WTC11 (cell line): ENCODE measurements at regions not wholly inside any gene's neighbourhood (a gene's known extent, or its start where the extent isn't known, plus 50 kb on each side); places are given as distances from the start of the nearest gene placed in this dataset.

ENCODE experiments used
- ATAC-seq: fragments of 200-7000 bp; cut with Tn5 transposase; 2 replicates; pipeline ENCODE4 v1.10.0; 2021; ENCODE audit warnings: mild to moderate bottlenecking, moderate library complexity
- CTCF ChIA-PET: fragments of 300-600 bp; sonication (Branson Sonifier 250); formaldehyde crosslinking; loops from one replicate; lab custom pipeline; 2021; ENCODE audit warnings: antibody characterized with exemption; lab: Charles Lee
- POLR2A ChIA-PET: fragments of 350-600 bp; sonication (Branson Sonifier 250); formaldehyde crosslinking; loops from one replicate; lab custom pipeline; 2021; ENCODE audit warnings: antibody characterized with exemption; lab: Charles Lee
- DNase-seq: peaks from one replicate; pipeline ENCODE4 v3.0.0; 2021; ENCODE audit warnings: low spot score
- H3K27ac Mint-ChIP-seq: 2 replicates; pipeline ENCODE4 v1.8.0; 2021; ENCODE audit warnings: mixed read lengths
- H3K27me3 Mint-ChIP-seq: 2 replicates; pipeline ENCODE4 v1.8.0; 2021; ENCODE audit warnings: low read depth, mild to moderate bottlenecking, moderate library complexity, mixed read lengths
- H3K36me3 Mint-ChIP-seq: 2 replicates; pipeline ENCODE4 v1.8.0; 2021; ENCODE audit warnings: mixed read lengths
- H3K4me1 Mint-ChIP-seq: 2 replicates; pipeline ENCODE4 v1.8.0; 2022; ENCODE audit warnings: mixed read lengths
- H3K4me3 Mint-ChIP-seq: 2 replicates; pipeline ENCODE4 v1.8.0; 2021; ENCODE audit warnings: mild to moderate bottlenecking, moderate library complexity, mixed read lengths
- H3K9me3 Mint-ChIP-seq: 2 replicates; pipeline ENCODE4 v1.8.0; 2021; ENCODE audit warnings: mixed read lengths
- ARID4B ChIP-seq: sonication (generic); formaldehyde crosslinking; IDR thresholded peaks from 2 replicates; pipeline ENCODE4 v1.8.0; 2023; ENCODE audit warnings: missing genetic modification reagents, mild to moderate bottlenecking, borderline replicate concordance
- CREM ChIP-seq: sonication (generic); formaldehyde crosslinking; IDR thresholded peaks from 2 replicates; pipeline ENCODE4 v1.8.1; 2022; ENCODE audit warnings: mild to moderate bottlenecking, missing genetic modification reagents, moderate library complexity
- ESRRA ChIP-seq: sonication (generic); formaldehyde crosslinking; IDR thresholded peaks from 2 replicates; pipeline ENCODE4 v1.8.1; 2022; ENCODE audit warnings: mild to moderate bottlenecking, missing genetic modification reagents, borderline replicate concordance
- FOXP4 ChIP-seq: sonication (generic); formaldehyde crosslinking; IDR thresholded peaks from 2 replicates; pipeline ENCODE4 v1.8.0; 2022; ENCODE audit warnings: mild to moderate bottlenecking, missing genetic modification reagents
- HMGXB4 ChIP-seq: sonication (generic); formaldehyde crosslinking; IDR thresholded peaks from 2 replicates; pipeline ENCODE4 v1.8.1; 2023; ENCODE audit warnings: mild to moderate bottlenecking, moderate library complexity, missing genetic modification reagents
- KAT7 ChIP-seq: sonication (generic); formaldehyde crosslinking; IDR thresholded peaks from 2 replicates; pipeline ENCODE4 v1.8.1; 2023; ENCODE audit warnings: missing genetic modification reagents, mild to moderate bottlenecking, borderline replicate concordance
- NR2C2 ChIP-seq: sonication (generic); formaldehyde crosslinking; IDR thresholded peaks from 2 replicates; pipeline ENCODE4 v1.8.0; 2022; ENCODE audit warnings: mild to moderate bottlenecking, missing genetic modification reagents
- PREB ChIP-seq: sonication (generic); formaldehyde crosslinking; IDR thresholded peaks from 2 replicates; pipeline ENCODE4 v1.8.1; 2022; ENCODE audit warnings: mild to moderate bottlenecking, missing genetic modification reagents, moderate library complexity, borderline replicate concordance
- TEAD1 ChIP-seq: sonication (generic); formaldehyde crosslinking; IDR thresholded peaks from 2 replicates; pipeline ENCODE4 v1.8.0; 2022; ENCODE audit warnings: mild to moderate bottlenecking, missing genetic modification reagents
- USF1 ChIP-seq: sonication (generic); formaldehyde crosslinking; IDR thresholded peaks from 2 replicates; pipeline ENCODE4 v1.8.0; 2022; ENCODE audit warnings: mild to moderate bottlenecking, missing genetic modification reagents
- ZNF121 ChIP-seq: sonication (generic); formaldehyde crosslinking; IDR thresholded peaks from 2 replicates; pipeline ENCODE4 v1.8.0; 2023; ENCODE audit warnings: missing genetic modification reagents
- ZNF138 ChIP-seq: sonication (generic); formaldehyde crosslinking; conservative IDR thresholded peaks from 2 replicates; pipeline ENCODE4 v1.8.1; 2022; ENCODE audit warnings: mild to moderate bottlenecking, moderate library complexity, missing genetic modification reagents
- ZNF396 ChIP-seq: fragments of 250-450 bp; sonication (Bioruptor Pico); IDR thresholded peaks from 2 replicates; pipeline ENCODE4 v1.8.0; 2021; ENCODE audit warnings: mild to moderate bottlenecking, moderate library complexity, borderline replicate concordance
- ZNF512 ChIP-seq: sonication (generic); formaldehyde crosslinking; IDR thresholded peaks from 2 replicates; pipeline ENCODE4 v1.8.1; 2022; ENCODE audit warnings: missing genetic modification reagents, borderline replicate concordance
- ZNF671 ChIP-seq: fragments of 250-450 bp; sonication (Bioruptor Pico); IDR thresholded peaks from 2 replicates; pipeline ENCODE4 v1.8.0; 2021; ENCODE audit warnings: mild to moderate bottlenecking
- TF ChIP-seq, protein P1 (sequence below): fragments of 200-600 bp; IDR thresholded peaks from 2 replicates; pipeline ENCODE4 v1.8.0; 2022; ENCODE audit warnings: antibody characterized with exemption
- TF ChIP-seq, protein P2 (sequence below): sonication (generic); formaldehyde crosslinking; IDR thresholded peaks from 2 replicates; pipeline ENCODE4 v1.8.0; 2023; ENCODE audit warnings: missing genetic modification reagents
- TF ChIP-seq, protein P3 (sequence below): sonication (generic); formaldehyde crosslinking; IDR thresholded peaks from 2 replicates; pipeline ENCODE4 v1.8.1; 2023; ENCODE audit warnings: mild to moderate bottlenecking, missing genetic modification reagents

GRCh38 chr6:8343600-8343999, 91.7 kb downstream of the SLC35B3 start:
- ATAC-seq (no peak), DNase-seq (no peak)
- CTCF ChIA-PET: interaction anchor here (0.5 kb wide), 1 partner anchor 1514 kb away, joined by 3 read pairs; no protein-coding TSS in a partner anchor
- Mint-ChIP-seq H3K36me3 (peaks cover 14% of the 10 kb centered on the region), H3K4me3 (no peak overlapping the region), H3K27ac (no peak overlapping the region), H3K27me3 (no peaks in the 10 kb centered on the region), H3K4me1 (peaks cover 4% of the 10 kb centered on the region)
- POLR2A ChIA-PET: no interaction called here
- TF ChIP-seq KAT7 (CRISPR knock-in tag) (no peak), TEAD1 (CRISPR knock-in tag) (no peak), ARID4B (CRISPR knock-in tag) (no peak), ZNF396 (CRISPR knock-in tag) (no peak), HMGXB4 (CRISPR knock-in tag) (no peak), NR2C2 (CRISPR knock-in tag) (no peak), FOXP4 (CRISPR knock-in tag) (no peak), PREB (CRISPR knock-in tag) (no peak), ZNF121 (CRISPR knock-in tag) (no peak), ZNF138 (no peak), ZNF512 (no peak), ZNF671 (CRISPR knock-in tag) (no peak), USF1 (CRISPR knock-in tag) (no peak), CREM (CRISPR knock-in tag) (no peak), ESRRA (CRISPR knock-in tag) (no peak)
- TF ChIP-seq, protein P1, sequence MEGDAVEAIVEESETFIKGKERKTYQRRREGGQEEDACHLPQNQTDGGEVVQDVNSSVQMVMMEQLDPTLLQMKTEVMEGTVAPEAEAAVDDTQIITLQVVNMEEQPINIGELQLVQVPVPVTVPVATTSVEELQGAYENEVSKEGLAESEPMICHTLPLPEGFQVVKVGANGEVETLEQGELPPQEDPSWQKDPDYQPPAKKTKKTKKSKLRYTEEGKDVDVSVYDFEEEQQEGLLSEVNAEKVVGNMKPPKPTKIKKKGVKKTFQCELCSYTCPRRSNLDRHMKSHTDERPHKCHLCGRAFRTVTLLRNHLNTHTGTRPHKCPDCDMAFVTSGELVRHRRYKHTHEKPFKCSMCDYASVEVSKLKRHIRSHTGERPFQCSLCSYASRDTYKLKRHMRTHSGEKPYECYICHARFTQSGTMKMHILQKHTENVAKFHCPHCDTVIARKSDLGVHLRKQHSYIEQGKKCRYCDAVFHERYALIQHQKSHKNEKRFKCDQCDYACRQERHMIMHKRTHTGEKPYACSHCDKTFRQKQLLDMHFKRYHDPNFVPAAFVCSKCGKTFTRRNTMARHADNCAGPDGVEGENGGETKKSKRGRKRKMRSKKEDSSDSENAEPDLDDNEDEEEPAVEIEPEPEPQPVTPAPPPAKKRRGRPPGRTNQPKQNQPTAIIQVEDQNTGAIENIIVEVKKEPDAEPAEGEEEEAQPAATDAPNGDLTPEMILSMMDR: no peak
- TF ChIP-seq, protein P2, sequence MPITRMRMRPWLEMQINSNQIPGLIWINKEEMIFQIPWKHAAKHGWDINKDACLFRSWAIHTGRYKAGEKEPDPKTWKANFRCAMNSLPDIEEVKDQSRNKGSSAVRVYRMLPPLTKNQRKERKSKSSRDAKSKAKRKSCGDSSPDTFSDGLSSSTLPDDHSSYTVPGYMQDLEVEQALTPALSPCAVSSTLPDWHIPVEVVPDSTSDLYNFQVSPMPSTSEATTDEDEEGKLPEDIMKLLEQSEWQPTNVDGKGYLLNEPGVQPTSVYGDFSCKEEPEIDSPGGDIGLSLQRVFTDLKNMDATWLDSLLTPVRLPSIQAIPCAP: no peak
- TF ChIP-seq, protein P3, sequence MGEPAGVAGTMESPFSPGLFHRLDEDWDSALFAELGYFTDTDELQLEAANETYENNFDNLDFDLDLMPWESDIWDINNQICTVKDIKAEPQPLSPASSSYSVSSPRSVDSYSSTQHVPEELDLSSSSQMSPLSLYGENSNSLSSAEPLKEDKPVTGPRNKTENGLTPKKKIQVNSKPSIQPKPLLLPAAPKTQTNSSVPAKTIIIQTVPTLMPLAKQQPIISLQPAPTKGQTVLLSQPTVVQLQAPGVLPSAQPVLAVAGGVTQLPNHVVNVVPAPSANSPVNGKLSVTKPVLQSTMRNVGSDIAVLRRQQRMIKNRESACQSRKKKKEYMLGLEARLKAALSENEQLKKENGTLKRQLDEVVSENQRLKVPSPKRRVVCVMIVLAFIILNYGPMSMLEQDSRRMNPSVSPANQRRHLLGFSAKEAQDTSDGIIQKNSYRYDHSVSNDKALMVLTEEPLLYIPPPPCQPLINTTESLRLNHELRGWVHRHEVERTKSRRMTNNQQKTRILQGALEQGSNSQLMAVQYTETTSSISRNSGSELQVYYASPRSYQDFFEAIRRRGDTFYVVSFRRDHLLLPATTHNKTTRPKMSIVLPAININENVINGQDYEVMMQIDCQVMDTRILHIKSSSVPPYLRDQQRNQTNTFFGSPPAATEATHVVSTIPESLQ (CRISPR knock-in tag): no peak
- TF ChIP-seq, all 79 proteins: peak for 0
- peaks cover 19% of the 10 kb centered on the region for H3K9me3 Mint-ChIP-seq
